Upper lobe of left lung (tissue), 6 donors: ENCODE measurements at regions not wholly inside any gene's neighbourhood (a gene's known extent, or its start where the extent isn't known, plus 50 kb on each side); places are given as distances from the start of the nearest gene placed in this dataset.

Source experiments
- ATAC-seq, 2 donors: fragments of 200-7000 bp; cut with Tn5 transposase; one replicate each; pipeline ENCODE4 v1.9.1; 2022; ENCODE audit warnings: mild to moderate bottlenecking in 2 of 2, moderate library complexity in 2 of 2; ENCODE audit not compliant: low FRiP score in 2 of 2
- DNase-seq, 2 donors: peaks; one replicate each; pipeline ENCODE4 v3.0.0-alpha.2; 2019 to 2020
- H3K27ac ChIP-seq, 4 donors: fragments of 200-600 bp; sonication (generic); one replicate each; pipeline ENCODE4 v1.5.1; 2016 to 2019
- H3K27me3 ChIP-seq, 4 donors: fragments of 200-600 bp; sonication (generic); one replicate each; pipeline ENCODE4 v1.5.1; 2017 to 2019
- H3K36me3 ChIP-seq, 4 donors: fragments of 200-600 bp; sonication (generic); one replicate each; pipeline ENCODE4 v1.5.1; 2016 to 2019
- H3K4me1 ChIP-seq, 4 donors: fragments of 200-600 bp; sonication (generic); one replicate each; pipeline ENCODE4 v1.5.1; 2018 to 2019
- H3K4me3 ChIP-seq, 4 donors: fragments of 200-600 bp; sonication (generic); one replicate each; pipeline ENCODE4 v1.5.1; 2017 to 2019; ENCODE audit warnings: mild to moderate bottlenecking in 2 of 4, moderate library complexity in 1 of 4
- H3K9me3 ChIP-seq, 4 donors: fragments of 200-600 bp; sonication (generic); one replicate each; pipeline ENCODE4 v1.5.1; 2018 to 2019
- CTCF ChIP-seq, 6 experiments: fragments of 450-650 bp in 4 of 6; fragments of 200-600 bp in 2 of 6; sonication (generic) in 2 of 6; IDR thresholded peaks; one replicate each; pipeline ENCODE4 v1.5.1; 2016 to 2019; ENCODE audit warnings: antibody characterized with exemption in 6 of 6
- EP300 ChIP-seq, 4 donors: sonication (generic); formaldehyde crosslinking; IDR thresholded peaks; one replicate each; pipeline ENCODE4 v1.5.1; 2017; ENCODE audit warnings: antibody characterized with exemption in 4 of 4, control low read depth in 2 of 4
- POLR2A ChIP-seq, 4 donors: fragments of 450-650 bp; IDR thresholded peaks; one replicate each; pipeline ENCODE4 v1.5.1; 2016 to 2017; ENCODE audit warnings: antibody characterized with exemption in 4 of 4, mild to moderate bottlenecking in 2 of 4
- POLR2AphosphoS5 ChIP-seq, 2 donors: sonication (generic); formaldehyde crosslinking; IDR thresholded peaks; one replicate each; pipeline ENCODE4 v1.5.1; 2017; ENCODE audit warnings: antibody characterized with exemption in 2 of 2
- WGBS, 2 donors: methylation state at CpG; one replicate each; pipeline ENCODE4 v1.1.5; 2017 to 2018; 5-methylcytosine and 5-hydroxymethylcytosine counted together
- donor health status: DM: no; HTN: no; CAD: no; lungs with moderate emphysema.
- donor health status: DM: no; HTN: yes; CAD: no; lungs with severe emphysema.

DNA sequence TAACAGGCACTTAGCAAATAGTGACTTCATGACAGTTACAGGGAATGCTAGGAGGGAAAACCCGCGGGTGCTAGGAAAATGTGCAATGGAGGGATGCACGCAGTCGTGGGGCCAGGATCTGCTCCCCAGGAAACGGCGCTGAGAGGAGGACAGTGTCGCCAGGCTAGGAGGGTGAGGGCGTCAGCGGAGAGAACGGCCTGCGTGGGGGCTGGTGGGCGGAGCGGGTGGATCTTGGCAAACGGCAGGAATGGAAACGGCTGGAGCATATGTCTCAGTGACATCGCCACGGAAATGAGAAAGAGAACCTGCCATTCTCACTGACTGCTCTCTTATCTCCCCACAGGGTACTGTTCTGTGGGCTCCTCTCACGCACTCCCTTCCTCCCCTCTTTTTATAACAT, 478.5 kb upstream of the ID2 start:
- TF ChIP-seq CTCF (IDR thresholded peaks at IDR 0.05): no peak
- no peak for TF ChIP-seq POLR2A (IDR thresholded peaks at IDR 0.05)
- no peak for TF ChIP-seq EP300 (IDR thresholded peaks at IDR 0.05)
- no peak for TF ChIP-seq POLR2AphosphoS5 (IDR thresholded peaks at IDR 0.05)
- no peaks in the 10 kb centered on the region for H3K4me1 ChIP-seq
- peak in 1 of 2 donors; percentile 66 for DNase-seq
- no peak overlapping the region for H3K4me3 ChIP-seq
- H3K27me3 ChIP-seq: no peaks in the 10 kb centered on the region
- WGBS, 2 donors: 74 to 87% methylated on average over 18 of the region's 18 CpGs
- no peak overlapping the region for H3K27ac ChIP-seq
- peaks cover 7 to 8% (median 7%) of the 10 kb centered on the region in 4 donors for H3K9me3 ChIP-seq
- ATAC-seq: peak in 1 of 2 donors; percentile 60
- H3K36me3 ChIP-seq: no peaks in the 10 kb centered on the region

DNA sequence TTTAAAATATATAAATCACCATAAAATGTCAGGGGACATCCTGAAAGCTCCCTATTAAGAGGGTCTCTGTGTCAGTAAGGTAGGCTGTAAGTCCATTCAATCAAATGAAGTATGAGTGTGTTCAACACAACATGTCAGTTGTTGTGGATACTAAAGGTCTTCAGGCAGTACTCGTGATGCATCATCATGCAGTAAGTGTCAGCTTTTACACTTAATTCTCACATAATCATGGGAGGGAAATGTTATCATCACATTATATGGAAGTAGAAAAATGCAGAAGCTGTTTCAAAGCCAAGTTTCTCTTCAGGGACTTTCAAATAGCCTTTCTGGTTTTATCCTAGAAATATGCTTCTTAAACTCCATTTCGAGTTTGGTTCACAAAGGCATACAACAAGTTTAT, 477.1 kb upstream of the ID2 start:
- DNase-seq (no peak), ATAC-seq (no peak)
- no peaks in the 10 kb centered on the region for H3K36me3 ChIP-seq
- H3K27ac ChIP-seq: no peak overlapping the region
- H3K9me3 ChIP-seq: peaks cover 7 to 10% (median 8%) of the 10 kb centered on the region in 4 donors
- H3K4me3 ChIP-seq: no peak overlapping the region
- TF ChIP-seq EP300 (IDR thresholded peaks at IDR 0.05) (no peak), POLR2A (IDR thresholded peaks at IDR 0.05) (no peak), POLR2AphosphoS5 (IDR thresholded peaks at IDR 0.05) (no peak), CTCF (IDR thresholded peaks at IDR 0.05) (no peak)
- H3K4me1 ChIP-seq: no peaks in the 10 kb centered on the region
- no peaks in the 10 kb centered on the region for H3K27me3 ChIP-seq
- 74 to 84% methylated on average over 2 of the region's 2 CpGs for WGBS, 2 donors

DNA sequence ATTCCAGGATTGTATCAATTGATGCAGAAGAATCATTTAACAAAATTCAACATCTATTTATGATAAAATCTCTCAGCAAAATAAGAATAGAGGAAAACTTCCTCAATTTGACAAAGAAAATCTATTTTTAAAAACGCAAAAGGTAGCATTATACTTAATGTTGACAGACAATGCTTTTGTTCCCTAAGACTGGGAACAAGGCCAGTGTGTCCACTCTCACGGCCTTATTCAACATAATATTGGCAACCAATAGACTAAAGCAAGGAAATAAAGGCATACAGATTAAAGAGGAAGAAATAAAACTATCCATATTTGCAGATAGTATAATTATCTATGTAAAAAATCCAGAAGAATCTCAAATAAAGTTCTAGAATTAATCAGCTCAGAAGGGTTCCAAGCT, 472.4 kb upstream of the ID2 start:
- ATAC-seq (no peak), DNase-seq (no peak)
- 40 to 58% methylated on average over 2 of the region's 2 CpGs for WGBS, 2 donors
- TF ChIP-seq POLR2AphosphoS5 (IDR thresholded peaks at IDR 0.05) (no peak), EP300 (IDR thresholded peaks at IDR 0.05) (no peak), POLR2A (IDR thresholded peaks at IDR 0.05) (no peak), CTCF (IDR thresholded peaks at IDR 0.05) (no peak)
- Histone ChIP-seq H3K4me3 (no peak overlapping the region), H3K27me3 (no peaks in the 10 kb centered on the region), H3K4me1 (no peaks in the 10 kb centered on the region), H3K9me3 (peaks cover 7 to 11% (median 8%) of the 10 kb centered on the region in 4 donors), H3K36me3 (no peaks in the 10 kb centered on the region), H3K27ac (no peak overlapping the region)

DNA sequence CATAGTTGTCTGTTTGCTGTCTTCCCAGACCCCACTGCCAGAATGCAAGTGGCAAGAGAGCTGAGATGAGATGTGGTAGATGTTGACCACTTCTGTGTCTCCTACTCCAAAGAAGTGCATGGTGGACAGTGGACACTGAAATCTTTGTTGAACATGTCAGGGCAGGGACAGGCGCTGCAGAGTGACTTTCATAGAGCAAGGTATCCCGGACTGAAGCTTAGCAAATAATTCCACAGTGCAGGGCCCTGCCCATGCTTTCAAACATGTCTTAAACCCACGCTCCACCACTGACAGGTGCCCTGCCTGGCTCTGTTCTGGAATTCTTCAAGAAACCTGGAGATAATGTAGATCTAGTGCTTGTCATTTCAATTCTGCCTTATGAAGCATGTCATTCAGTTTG, 470.5 kb upstream of the ID2 start:
- no peak overlapping the region for H3K27ac ChIP-seq
- H3K27me3 ChIP-seq: no peaks in the 10 kb centered on the region
- 87 to 96% methylated on average over 3 of the region's 3 CpGs for WGBS, 2 donors
- H3K36me3 ChIP-seq: no peaks in the 10 kb centered on the region
- DNase-seq (no peak), ATAC-seq (no peak)
- peaks cover 7 to 11% (median 8%) of the 10 kb centered on the region in 4 donors for H3K9me3 ChIP-seq
- H3K4me1 ChIP-seq: no peaks in the 10 kb centered on the region
- TF ChIP-seq POLR2A (IDR thresholded peaks at IDR 0.05): no peak
- TF ChIP-seq CTCF (IDR thresholded peaks at IDR 0.05): no peak
- TF ChIP-seq EP300 (IDR thresholded peaks at IDR 0.05): no peak
- TF ChIP-seq POLR2AphosphoS5 (IDR thresholded peaks at IDR 0.05): no peak
- no peak overlapping the region for H3K4me3 ChIP-seq

DNA sequence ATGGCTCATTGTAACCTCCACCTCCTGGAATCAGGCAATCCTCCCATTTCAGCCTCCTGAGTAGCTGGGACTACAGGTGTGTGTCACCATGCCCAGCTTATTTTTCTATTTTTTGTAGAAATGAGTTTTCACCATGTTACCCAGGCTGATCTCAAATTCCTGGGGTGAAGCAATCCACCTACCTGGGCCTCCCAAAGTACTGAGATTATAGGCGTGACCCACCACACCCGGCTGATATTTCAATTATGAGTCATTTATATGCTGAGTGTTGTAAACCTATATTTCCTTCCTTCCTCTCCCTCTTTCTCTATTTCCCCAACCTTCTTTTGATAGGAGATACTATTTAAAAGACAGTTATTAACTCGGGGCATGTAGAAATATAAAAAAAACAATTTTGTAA, 469.6 kb upstream of the ID2 start:
- no peak for DNase-seq

More for the DNA sequence above, 469.6 kb upstream of the ID2 start:
- TF ChIP-seq POLR2AphosphoS5 (IDR thresholded peaks at IDR 0.05) (no peak), CTCF (IDR thresholded peaks at IDR 0.05) (no peak)
- peaks cover 7 to 11% (median 8%) of the 10 kb centered on the region in 4 donors for H3K9me3 ChIP-seq
- no peaks in the 10 kb centered on the region for H3K27me3 ChIP-seq
- H3K4me1 ChIP-seq: no peaks in the 10 kb centered on the region
- no peak overlapping the region for H3K27ac ChIP-seq
- ATAC-seq: no peak
- H3K36me3 ChIP-seq: no peaks in the 10 kb centered on the region
- H3K4me3 ChIP-seq: no peak overlapping the region
- 64 to 66% methylated on average over 3 of the region's 3 CpGs for whole genome bisulfite sequencing, 2 donors
